Cardiac muscle cell (in vitro differentiated cells and primary cell): ENCODE measurements at regions not wholly inside any gene's neighbourhood (a gene's known extent, or its start where the extent isn't known, plus 50 kb on each side); places are given as distances from the start of the nearest gene placed in this dataset.
"Not testable (repeated sequence)": the region's sequence is repeated elsewhere in the genome, so short reads cannot be mapped to it uniquely, and the experiment has no call there.

Experiments
- DNase-seq, 2 donors: peaks; one replicate each; pipeline versions ENCODE4 v3.0.0 to v3.0.0-alpha.2; 2010 to 2017; ENCODE audit warnings: low read depth in 1 of 2, low spot score in 1 of 2
- H3K27ac ChIP-seq: fragments of 200-600 bp; sonication (generic); 2 replicates; pipeline ENCODE4 v1.5.1; 2016
- H3K27me3 ChIP-seq: fragments of 200-600 bp; sonication (generic); 2 replicates; pipeline ENCODE4 v1.6.0; 2016; ENCODE audit warnings: control low read depth
- H3K36me3 ChIP-seq: fragments of 200-600 bp; sonication (generic); 2 replicates; pipeline ENCODE4 v1.5.1; 2016; ENCODE audit warnings: control low read depth
- H3K4me1 ChIP-seq: fragments of 200-600 bp; sonication (generic); 2 replicates; pipeline ENCODE4 v1.8.1; 2017; ENCODE audit warnings: low read depth, mild to moderate bottlenecking, mixed run types
- H3K4me3 ChIP-seq: fragments of 200-600 bp; sonication (generic); 2 replicates; pipeline ENCODE4 v1.5.1; 2016; ENCODE audit warnings: mild to moderate bottlenecking
- H3K9me3 ChIP-seq: fragments of 200-600 bp; sonication (generic); 2 replicates; pipeline ENCODE4 v1.5.1; 2017; ENCODE audit warnings: low read depth, mild to moderate bottlenecking, control low read depth
- TF ChIP-seq, protein P1 (sequence below): IDR thresholded peaks from 2 replicates; pipeline ENCODE4 v1.5.1; 2012; ENCODE audit warnings: low read depth, mild to moderate bottlenecking, low read length

DNA sequence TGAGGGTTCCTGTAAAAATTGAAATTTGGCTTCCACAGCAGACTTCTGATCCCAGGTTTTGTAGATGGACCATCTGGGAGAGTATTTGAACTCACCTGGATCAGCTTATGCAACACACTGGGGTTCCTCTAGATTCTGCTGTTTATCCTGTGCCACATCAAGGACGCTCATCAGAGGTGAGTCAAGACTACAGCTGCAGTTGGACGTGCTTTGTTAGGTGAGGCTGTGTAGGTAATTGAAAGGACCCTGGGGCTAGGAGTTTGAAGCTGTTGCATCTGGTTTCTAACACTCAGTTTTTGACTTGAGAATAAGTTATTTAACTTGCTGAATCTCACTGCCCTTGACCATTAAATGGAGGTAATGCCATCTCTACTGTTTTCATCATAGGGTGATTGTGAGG is 394.2 kb downstream of the EDEM1 start:
- no peak for DNase-seq
- Histone ChIP-seq H3K9me3 (no peaks in the 10 kb centered on the region), H3K27ac (no peak overlapping the region), H3K4me3 (no peak overlapping the region), H3K27me3 (no peaks in the 10 kb centered on the region), H3K4me1 (no peaks in the 10 kb centered on the region), H3K36me3 (no peaks in the 10 kb centered on the region)
- TF ChIP-seq, protein P1, sequence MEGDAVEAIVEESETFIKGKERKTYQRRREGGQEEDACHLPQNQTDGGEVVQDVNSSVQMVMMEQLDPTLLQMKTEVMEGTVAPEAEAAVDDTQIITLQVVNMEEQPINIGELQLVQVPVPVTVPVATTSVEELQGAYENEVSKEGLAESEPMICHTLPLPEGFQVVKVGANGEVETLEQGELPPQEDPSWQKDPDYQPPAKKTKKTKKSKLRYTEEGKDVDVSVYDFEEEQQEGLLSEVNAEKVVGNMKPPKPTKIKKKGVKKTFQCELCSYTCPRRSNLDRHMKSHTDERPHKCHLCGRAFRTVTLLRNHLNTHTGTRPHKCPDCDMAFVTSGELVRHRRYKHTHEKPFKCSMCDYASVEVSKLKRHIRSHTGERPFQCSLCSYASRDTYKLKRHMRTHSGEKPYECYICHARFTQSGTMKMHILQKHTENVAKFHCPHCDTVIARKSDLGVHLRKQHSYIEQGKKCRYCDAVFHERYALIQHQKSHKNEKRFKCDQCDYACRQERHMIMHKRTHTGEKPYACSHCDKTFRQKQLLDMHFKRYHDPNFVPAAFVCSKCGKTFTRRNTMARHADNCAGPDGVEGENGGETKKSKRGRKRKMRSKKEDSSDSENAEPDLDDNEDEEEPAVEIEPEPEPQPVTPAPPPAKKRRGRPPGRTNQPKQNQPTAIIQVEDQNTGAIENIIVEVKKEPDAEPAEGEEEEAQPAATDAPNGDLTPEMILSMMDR, result no peak

GRCh38 chr3:5583920-5584319 is 396.4 kb downstream of the EDEM1 start:
- Histone ChIP-seq H3K27me3 (no peaks in the 10 kb centered on the region), H3K4me1 (no peaks in the 10 kb centered on the region), H3K9me3 (no peaks in the 10 kb centered on the region), H3K4me3 (no peak overlapping the region), H3K36me3 (no peaks in the 10 kb centered on the region), H3K27ac (no peak overlapping the region)
- DNase-seq, result no peak
- TF ChIP-seq, protein P1, result no peak

DNA sequence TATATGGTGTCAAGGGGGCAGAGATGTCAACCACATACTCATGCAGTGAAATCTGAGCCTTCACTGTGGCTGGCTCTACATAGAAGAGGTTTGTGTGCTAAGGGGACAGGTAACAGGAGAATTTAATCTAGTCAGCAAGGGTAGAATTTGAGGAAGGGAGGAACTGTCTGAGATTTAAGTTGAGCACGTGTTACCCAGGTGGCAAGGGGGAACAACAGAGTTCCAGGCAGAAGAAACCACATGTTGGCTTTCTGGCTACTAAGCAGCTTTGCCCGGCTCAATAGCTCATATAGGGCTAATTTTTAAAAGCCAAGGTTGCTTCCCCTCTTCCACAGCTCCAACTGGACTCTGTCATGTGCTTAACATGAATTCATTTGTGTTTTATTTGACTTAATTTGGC is 397.6 kb downstream of the EDEM1 start:
- Histone ChIP-seq H3K4me3 (no peak overlapping the region), H3K27me3 (no peaks in the 10 kb centered on the region), H3K4me1 (no peaks in the 10 kb centered on the region), H3K9me3 (no peaks in the 10 kb centered on the region), H3K27ac (no peak overlapping the region), H3K36me3 (no peaks in the 10 kb centered on the region)
- TF ChIP-seq, protein P1, result no peak
- DNase-seq, result no peak

GRCh38 chr3:5606884-5607472 is 419.5 kb downstream of the EDEM1 start:
- Histone ChIP-seq H3K4me3 (no peak overlapping the region), H3K9me3 (no peaks in the 10 kb centered on the region), H3K27ac (no peak overlapping the region), H3K4me1 (no peaks in the 10 kb centered on the region), H3K27me3 (no peaks in the 10 kb centered on the region), H3K36me3 (no peaks in the 10 kb centered on the region)
- TF ChIP-seq, protein P1, result no peak
- DNase-seq, result no peak

DNA sequence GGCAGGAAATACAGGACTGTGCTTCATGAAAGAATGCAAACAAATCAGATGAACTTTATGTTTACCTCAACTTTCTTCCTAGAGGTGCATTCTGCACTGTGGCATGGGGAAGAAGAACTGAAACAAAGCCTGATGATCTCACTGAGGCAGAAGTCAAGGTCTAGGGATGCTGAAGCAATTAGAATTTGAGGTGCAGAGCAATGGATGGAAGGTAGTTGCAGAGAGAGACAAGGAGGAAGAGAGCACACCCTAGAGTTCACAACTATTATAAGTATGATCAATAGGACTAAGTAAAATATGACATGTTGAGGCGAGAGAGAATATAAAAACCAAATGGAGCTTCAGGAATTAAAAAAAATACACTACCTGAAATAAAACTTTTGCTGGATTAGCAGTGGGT is 420.1 kb downstream of the EDEM1 start:
- TF ChIP-seq, protein P1, result no peak
- Histone ChIP-seq H3K4me1 (no peaks in the 10 kb centered on the region), H3K27ac (no peak overlapping the region), H3K4me3 (no peak overlapping the region), H3K9me3 (no peaks in the 10 kb centered on the region), H3K27me3 (no peaks in the 10 kb centered on the region), H3K36me3 (no peaks in the 10 kb centered on the region)
- DNase-seq, result no peak

DNA sequence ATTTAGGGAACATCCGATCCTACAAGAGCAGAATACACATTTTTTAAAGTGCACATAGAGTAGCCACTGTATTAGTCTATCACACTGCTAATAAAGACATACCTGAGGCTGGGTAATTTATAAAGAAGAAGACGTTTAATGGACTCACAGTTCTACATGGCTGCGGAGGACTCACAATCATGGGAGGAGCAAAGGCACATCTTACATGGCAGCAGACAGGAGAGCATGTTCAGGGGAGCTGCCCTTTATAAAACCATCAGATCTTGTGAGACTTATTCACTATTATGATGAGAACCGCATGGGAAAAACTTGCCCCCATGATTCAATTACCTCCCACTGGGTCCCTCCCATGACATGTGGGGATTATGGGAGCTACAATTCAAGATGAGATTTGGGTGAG is 421.5 kb downstream of the EDEM1 start:
- not testable (repeated sequence) for H3K27me3 ChIP-seq, H3K4me3 ChIP-seq, H3K9me3 ChIP-seq, H3K27ac ChIP-seq, DNase-seq, H3K36me3 ChIP-seq, H3K4me1 ChIP-seq
